ENCODE measurements at regions not wholly inside any gene's neighbourhood (a gene's known extent, or its start where the extent isn't known, plus 50 kb on each side); places are given as distances from the start of the nearest gene placed in this dataset.

DNA sequence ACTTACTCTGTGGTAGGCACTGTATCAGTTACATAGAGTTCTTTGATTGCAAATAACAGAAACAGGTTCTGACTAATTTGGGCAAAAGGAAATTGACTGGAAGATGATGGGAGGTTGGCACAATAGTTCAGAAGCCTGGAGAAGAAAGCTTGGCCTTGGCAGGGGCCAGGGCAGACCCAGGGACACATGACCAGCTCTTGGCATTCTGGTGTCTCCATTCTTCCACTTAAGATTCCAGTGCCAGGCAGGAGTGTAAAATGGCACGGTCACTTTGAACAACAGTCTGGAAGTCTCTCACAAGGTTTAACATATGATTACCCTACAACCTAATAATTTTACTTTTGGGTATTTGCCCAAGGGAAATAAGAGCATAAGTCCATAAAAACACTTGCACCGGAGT lies 175.9 kb downstream of the BCOR start:
- Histone ChIP-seq H3K27me3 (ENCODE audit: control insufficient read depth, insufficient read depth, low read length, poor library complexity, severe bottlenecking) (no peaks in the 10 kb centered on the region), H3K9me3 (ENCODE audit: control insufficient read depth, low read length) (no peaks in the 10 kb centered on the region), H3K4me3 (ENCODE audit: low read length) (no peak overlapping the region), H3K27ac (ENCODE audit: low read depth, low read length) (no peak overlapping the region), H3K4me1 (ENCODE audit: control insufficient read depth, insufficient read depth, low read length) (no peaks in the 10 kb centered on the region), H3K36me3 (ENCODE audit: control insufficient read depth, insufficient read depth, low read length) (no peaks in the 10 kb centered on the region), H3K9ac (ENCODE audit: extremely low read depth, low read length, poor library complexity, severe bottlenecking) (no peak overlapping the region)
- H3K27ac Mint-ChIP-seq = no peak overlapping the region
- no peaks in the 10 kb centered on the region for H3K4me1 Mint-ChIP-seq
- H3K4me3 Mint-ChIP-seq = no peak overlapping the region
- DNase-seq = no peak
- no peaks in the 10 kb centered on the region for H3K36me3 Mint-ChIP-seq (ENCODE audit: low read depth)
- H3K9me3 Mint-ChIP-seq = peaks cover 16% of the 10 kb centered on the region
- 98% methylated on average over 2 of the region's 2 CpGs; no CpG with 5 or more reads in 1 of the 2 experiments for WGBS, 2 experiments (ENCODE audit: insufficient coverage in 1 of 2, insufficient read length in 1 of 2)
- TF ChIP-seq, protein P1, sequence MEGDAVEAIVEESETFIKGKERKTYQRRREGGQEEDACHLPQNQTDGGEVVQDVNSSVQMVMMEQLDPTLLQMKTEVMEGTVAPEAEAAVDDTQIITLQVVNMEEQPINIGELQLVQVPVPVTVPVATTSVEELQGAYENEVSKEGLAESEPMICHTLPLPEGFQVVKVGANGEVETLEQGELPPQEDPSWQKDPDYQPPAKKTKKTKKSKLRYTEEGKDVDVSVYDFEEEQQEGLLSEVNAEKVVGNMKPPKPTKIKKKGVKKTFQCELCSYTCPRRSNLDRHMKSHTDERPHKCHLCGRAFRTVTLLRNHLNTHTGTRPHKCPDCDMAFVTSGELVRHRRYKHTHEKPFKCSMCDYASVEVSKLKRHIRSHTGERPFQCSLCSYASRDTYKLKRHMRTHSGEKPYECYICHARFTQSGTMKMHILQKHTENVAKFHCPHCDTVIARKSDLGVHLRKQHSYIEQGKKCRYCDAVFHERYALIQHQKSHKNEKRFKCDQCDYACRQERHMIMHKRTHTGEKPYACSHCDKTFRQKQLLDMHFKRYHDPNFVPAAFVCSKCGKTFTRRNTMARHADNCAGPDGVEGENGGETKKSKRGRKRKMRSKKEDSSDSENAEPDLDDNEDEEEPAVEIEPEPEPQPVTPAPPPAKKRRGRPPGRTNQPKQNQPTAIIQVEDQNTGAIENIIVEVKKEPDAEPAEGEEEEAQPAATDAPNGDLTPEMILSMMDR (conservative IDR thresholded peaks at IDR 0.05) = no peak
- peaks cover 4% of the 10 kb centered on the region for H3K27me3 Mint-ChIP-seq (ENCODE audit: insufficient read depth)

- no peaks in the 10 kb centered on the region for H3K4me1 ChIP-seq (ENCODE audit: control insufficient read depth, insufficient read depth, low read length)
- 100% methylated on average over 1 of the region's 2 CpGs; no CpG with 5 or more reads in 1 of the 2 experiments for WGBS, 2 experiments (ENCODE audit: insufficient coverage in 1 of 2, insufficient read length in 1 of 2)
- H3K9ac ChIP-seq (ENCODE audit: extremely low read depth, low read length, poor library complexity, severe bottlenecking) = no peak overlapping the region
- H3K9me3 ChIP-seq (ENCODE audit: control insufficient read depth, low read length) = no peaks in the 10 kb centered on the region
- H3K36me3 ChIP-seq (ENCODE audit: control insufficient read depth, insufficient read depth, low read length) = no peaks in the 10 kb centered on the region
- TF ChIP-seq, protein P1 (conservative IDR thresholded peaks at IDR 0.05) = no peak
- no peaks in the 10 kb centered on the region for H3K4me1 Mint-ChIP-seq
- no peaks in the 10 kb centered on the region for H3K36me3 Mint-ChIP-seq (ENCODE audit: low read depth)
- no peak overlapping the region for H3K27ac Mint-ChIP-seq
- H3K4me3 Mint-ChIP-seq = no peak overlapping the region
- H3K9me3 Mint-ChIP-seq = peaks cover 13% of the 10 kb centered on the region
- DNase-seq = no peak
- no peak overlapping the region for H3K4me3 ChIP-seq (ENCODE audit: low read length)
- H3K27me3 ChIP-seq (ENCODE audit: control insufficient read depth, insufficient read depth, low read length, poor library complexity, severe bottlenecking) = no peaks in the 10 kb centered on the region
- no peak overlapping the region for H3K27ac ChIP-seq (ENCODE audit: low read depth, low read length)
- H3K27me3 Mint-ChIP-seq (ENCODE audit: insufficient read depth) = peaks cover 3% of the 10 kb centered on the region
These were observed 175.3 kb downstream of the BCOR start for GRCh38 chrX:39922488-39922887.

GRCh38 chrX:39922926-39923325 lies 174.8 kb downstream of the BCOR start:
- Histone ChIP-seq H3K4me1 (ENCODE audit: control insufficient read depth, insufficient read depth, low read length) (no peaks in the 10 kb centered on the region), H3K36me3 (ENCODE audit: control insufficient read depth, insufficient read depth, low read length) (no peaks in the 10 kb centered on the region), H3K9me3 (ENCODE audit: control insufficient read depth, low read length) (no peaks in the 10 kb centered on the region), H3K27me3 (ENCODE audit: control insufficient read depth, insufficient read depth, low read length, poor library complexity, severe bottlenecking) (no peaks in the 10 kb centered on the region), H3K9ac (ENCODE audit: extremely low read depth, low read length, poor library complexity, severe bottlenecking) (no peak overlapping the region), H3K27ac (ENCODE audit: low read depth, low read length) (no peak overlapping the region), H3K4me3 (ENCODE audit: low read length) (no peak overlapping the region)
- Mint-ChIP-seq H3K4me1 (no peaks in the 10 kb centered on the region), H3K4me3 (no peak overlapping the region), H3K36me3 (ENCODE audit: low read depth) (no peaks in the 10 kb centered on the region), H3K9me3 (peaks cover 9% of the 10 kb centered on the region), H3K27ac (no peak overlapping the region), H3K27me3 (ENCODE audit: insufficient read depth) (peaks cover 2% of the 10 kb centered on the region)
- TF ChIP-seq, protein P1 (conservative IDR thresholded peaks at IDR 0.05) = no peak
- no peak for DNase-seq
- 73% methylated on average over 7 of the region's 8 CpGs; no CpG with 5 or more reads in 1 of the 2 experiments for WGBS, 2 experiments (ENCODE audit: insufficient coverage in 1 of 2, insufficient read length in 1 of 2)

Measured in endodermal cell (in vitro differentiated cells).